Prostate gland (tissue), 2 donors: ENCODE measurements at regions not wholly inside any gene's neighbourhood (a gene's known extent, or its start where the extent isn't known, plus 50 kb on each side); places are given as distances from the start of the nearest gene placed in this dataset.
A peak's percentile ranks its signal among the peaks of the same experiment; 100 is the strongest.
"Not testable (repeated sequence)": the region's sequence is repeated elsewhere in the genome, so short reads cannot be mapped to it uniquely, and the experiment has no call there.

Experiments
- DNase-seq: peaks from one replicate; pipeline ENCODE4 v3.0.0-alpha.2; 2019; ENCODE audit warnings: low spot score
- H3K27ac ChIP-seq, 2 donors: fragments of 200-600 bp; sonication (generic); 2 replicates each; pipeline ENCODE4 v1.5.1; 2017 to 2019
- H3K27me3 ChIP-seq: fragments of 200-600 bp; sonication (generic); replicated peaks from 2 replicates; pipeline ENCODE4 v1.5.1; 2019; ENCODE audit not compliant: insufficient read depth
- H3K36me3 ChIP-seq, 2 donors: fragments of 200-600 bp; sonication (generic); 1 replicate in 1 of 2; 2 replicates in 1 of 2; pipeline versions ENCODE4 v1.5.1 to v1.8.1; 2017 to 2019
- H3K4me1 ChIP-seq: fragments of 200-600 bp; sonication (generic); replicated peaks from 2 replicates; pipeline ENCODE4 v1.5.1; 2019
- H3K4me3 ChIP-seq, 2 donors: fragments of 200-600 bp; sonication (generic); 2 replicates each; pipeline ENCODE4 v1.5.1; 2017 to 2019
- H3K9me3 ChIP-seq: fragments of 200-600 bp; sonication (generic); 2 replicates; pipeline ENCODE4 v1.5.1; 2017
- POLR2A ChIP-seq: fragments of 450-650 bp; IDR thresholded peaks from one replicate; pipeline ENCODE4 v1.6.1; 2016; ENCODE audit warnings: antibody characterized with exemption, mild to moderate bottlenecking
- POLR2AphosphoS5 ChIP-seq: sonication (generic); formaldehyde crosslinking; IDR thresholded peaks from one replicate; pipeline ENCODE4 v1.6.1; 2017; ENCODE audit warnings: antibody characterized with exemption
- WGBS: methylation state at CpG from one replicate; pipeline ENCODE4 v1.1.5; 2018; 5-methylcytosine and 5-hydroxymethylcytosine counted together
- intact Hi-C: fragments of 100-400 bp; cut with DNase I; formaldehyde crosslinking; loops from one replicate; pipeline ENCODE4 v1.14.2; 2022
- TF ChIP-seq, protein P1 (sequence below), 4 experiments: fragments of 200-600 bp in 2 of 4; fragments of 450-650 bp in 2 of 4; sonication (generic) in 2 of 4; IDR thresholded peaks; 1 replicate in 3 of 4; 2 replicates in 1 of 4; pipeline ENCODE4 v1.5.1; 2016 to 2019; ENCODE audit warnings: antibody characterized with exemption in 4 of 4, mild to moderate bottlenecking in 2 of 4, moderate library complexity in 2 of 4

DNA sequence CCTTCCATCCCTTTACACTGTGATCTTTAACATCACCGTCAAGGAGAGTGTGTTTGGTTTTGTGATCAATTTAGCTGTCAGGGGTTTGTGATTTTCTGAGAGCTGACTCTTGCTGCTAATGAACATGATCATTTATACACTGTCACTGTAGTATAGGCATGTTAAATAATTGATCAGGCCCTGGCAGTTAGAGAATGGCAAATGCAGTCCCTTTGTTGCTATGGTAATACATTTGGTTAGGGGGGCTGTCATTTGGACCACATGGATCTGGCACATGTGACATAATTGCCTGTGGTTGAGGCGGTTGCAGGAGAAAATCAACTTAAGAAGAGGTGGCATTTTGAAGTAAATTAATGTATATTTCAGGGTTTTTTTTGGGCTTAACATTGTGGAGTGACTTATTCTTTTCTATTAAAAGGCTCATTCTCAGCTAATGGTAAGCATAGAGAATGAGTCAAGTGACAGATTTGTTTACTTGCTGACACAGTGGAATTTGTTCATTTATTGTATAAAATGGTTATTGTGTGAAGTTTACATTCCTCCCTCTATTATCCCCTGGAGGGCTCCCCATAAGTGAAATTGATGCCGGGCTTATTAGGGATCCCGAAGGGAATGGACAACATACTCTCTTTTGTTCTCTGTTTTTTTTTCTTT lies 114.0 kb downstream of the FHIP1A start:
- no peak for TF ChIP-seq POLR2AphosphoS5
- TF ChIP-seq, protein P1, sequence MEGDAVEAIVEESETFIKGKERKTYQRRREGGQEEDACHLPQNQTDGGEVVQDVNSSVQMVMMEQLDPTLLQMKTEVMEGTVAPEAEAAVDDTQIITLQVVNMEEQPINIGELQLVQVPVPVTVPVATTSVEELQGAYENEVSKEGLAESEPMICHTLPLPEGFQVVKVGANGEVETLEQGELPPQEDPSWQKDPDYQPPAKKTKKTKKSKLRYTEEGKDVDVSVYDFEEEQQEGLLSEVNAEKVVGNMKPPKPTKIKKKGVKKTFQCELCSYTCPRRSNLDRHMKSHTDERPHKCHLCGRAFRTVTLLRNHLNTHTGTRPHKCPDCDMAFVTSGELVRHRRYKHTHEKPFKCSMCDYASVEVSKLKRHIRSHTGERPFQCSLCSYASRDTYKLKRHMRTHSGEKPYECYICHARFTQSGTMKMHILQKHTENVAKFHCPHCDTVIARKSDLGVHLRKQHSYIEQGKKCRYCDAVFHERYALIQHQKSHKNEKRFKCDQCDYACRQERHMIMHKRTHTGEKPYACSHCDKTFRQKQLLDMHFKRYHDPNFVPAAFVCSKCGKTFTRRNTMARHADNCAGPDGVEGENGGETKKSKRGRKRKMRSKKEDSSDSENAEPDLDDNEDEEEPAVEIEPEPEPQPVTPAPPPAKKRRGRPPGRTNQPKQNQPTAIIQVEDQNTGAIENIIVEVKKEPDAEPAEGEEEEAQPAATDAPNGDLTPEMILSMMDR (IDR thresholded peaks at IDR 0.05), result no peak
- no peak for TF ChIP-seq POLR2A
- Histone ChIP-seq H3K36me3 (no peaks in the 10 kb centered on the region), H3K4me1 (no peaks in the 10 kb centered on the region), H3K9me3 (no peaks in the 10 kb centered on the region), H3K27ac (no peak overlapping the region), H3K4me3 (no peak overlapping the region), H3K27me3 (no peaks in the 10 kb centered on the region)
- no peak for DNase-seq
- intact Hi-C loops, result no loop called here
- WGBS, result 62% methylated on average over 4 of the region's 4 CpGs

DNA sequence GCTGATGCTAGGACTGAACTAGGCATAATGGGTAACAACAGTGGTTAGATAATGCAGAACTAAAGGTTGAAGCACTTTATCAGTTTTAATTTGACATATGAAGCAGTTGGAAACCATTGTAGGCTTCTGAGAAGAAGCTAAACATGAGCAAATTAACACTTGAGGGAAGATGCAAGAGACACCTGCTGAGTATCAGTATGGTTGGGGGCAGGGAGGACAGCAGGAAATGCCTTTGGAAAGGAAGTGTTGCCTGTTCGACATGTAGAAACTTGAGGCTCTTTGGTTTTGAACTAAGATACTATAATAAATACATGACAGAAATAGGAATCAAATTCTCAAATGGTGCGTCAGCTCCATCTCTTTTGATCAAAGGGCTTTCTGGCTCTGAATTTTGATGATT lies 115.6 kb downstream of the FHIP1A start:
- DNase-seq, result peak; percentile 23
- Histone ChIP-seq H3K4me1 (no peaks in the 10 kb centered on the region), H3K4me3 (no peak overlapping the region), H3K9me3 (no peaks in the 10 kb centered on the region), H3K36me3 (no peaks in the 10 kb centered on the region), H3K27ac (no peak overlapping the region), H3K27me3 (no peaks in the 10 kb centered on the region)
- WGBS, result 39% methylated on average over 2 of the region's 2 CpGs
- intact Hi-C loops, result no loop called here
- peak; percentile 42 for TF ChIP-seq POLR2AphosphoS5
- TF ChIP-seq POLR2A, result no peak

DNA sequence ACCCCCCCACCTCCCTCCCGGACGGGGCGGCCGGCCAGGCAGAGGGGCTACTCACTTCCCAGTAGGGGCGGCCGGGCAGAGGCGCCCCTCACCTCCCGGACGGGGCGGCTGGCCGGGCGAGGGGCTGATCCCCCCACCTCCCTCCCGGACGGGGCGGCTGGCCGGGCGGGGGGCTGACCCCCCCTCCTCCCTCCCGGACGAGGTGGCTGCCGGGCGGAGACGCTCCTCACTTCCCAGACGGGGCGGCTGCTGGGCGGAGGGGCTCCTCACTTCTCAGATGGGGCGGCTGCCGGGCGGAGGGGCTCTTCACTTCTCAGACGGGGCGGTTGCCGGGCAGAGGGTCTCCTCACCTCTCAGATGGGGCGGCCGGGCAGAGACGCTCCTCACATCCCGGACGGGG lies 117.5 kb downstream of the FHIP1A start:
- H3K4me3 ChIP-seq, intact Hi-C loops, DNase-seq, H3K36me3 ChIP-seq, H3K27me3 ChIP-seq, H3K27ac ChIP-seq, H3K4me1 ChIP-seq, H3K9me3 ChIP-seq: not testable (repeated sequence)
- WGBS, result 76% methylated on average over 9 of the region's 36 CpGs

DNA sequence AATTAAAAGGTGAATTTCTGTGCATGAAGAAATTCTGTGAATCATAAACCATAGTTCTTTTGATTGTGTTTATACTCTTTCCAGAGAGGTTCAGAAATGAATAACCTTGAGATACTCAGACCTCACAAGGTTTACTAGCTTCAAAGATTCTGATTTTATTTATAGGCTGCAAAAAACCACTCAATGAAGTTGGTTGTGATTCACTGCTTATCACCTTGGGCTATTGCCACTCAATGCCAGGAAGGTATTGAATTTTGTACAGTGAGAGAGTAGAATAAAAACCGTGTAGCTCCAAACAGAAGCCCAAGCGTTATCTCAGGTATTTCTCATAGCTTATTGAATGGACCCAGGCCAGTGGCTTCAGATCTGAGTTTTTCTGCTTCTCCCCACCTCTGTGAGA lies 118.7 kb downstream of the FHIP1A start:
- no peak overlapping the region for H3K27ac ChIP-seq
- intact Hi-C loops, result no loop called here
- TF ChIP-seq POLR2AphosphoS5 (no peak), POLR2A (no peak)
- TF ChIP-seq, protein P1 (IDR thresholded peaks at IDR 0.05), result no peak
- H3K4me1 ChIP-seq, result no peaks in the 10 kb centered on the region
- no peaks in the 10 kb centered on the region for H3K9me3 ChIP-seq
- 73% methylated on average over 2 of the region's 2 CpGs for WGBS
- no peaks in the 10 kb centered on the region for H3K36me3 ChIP-seq
- H3K4me3 ChIP-seq, result no peak overlapping the region
- no peak for DNase-seq
- no peaks in the 10 kb centered on the region for H3K27me3 ChIP-seq

DNA sequence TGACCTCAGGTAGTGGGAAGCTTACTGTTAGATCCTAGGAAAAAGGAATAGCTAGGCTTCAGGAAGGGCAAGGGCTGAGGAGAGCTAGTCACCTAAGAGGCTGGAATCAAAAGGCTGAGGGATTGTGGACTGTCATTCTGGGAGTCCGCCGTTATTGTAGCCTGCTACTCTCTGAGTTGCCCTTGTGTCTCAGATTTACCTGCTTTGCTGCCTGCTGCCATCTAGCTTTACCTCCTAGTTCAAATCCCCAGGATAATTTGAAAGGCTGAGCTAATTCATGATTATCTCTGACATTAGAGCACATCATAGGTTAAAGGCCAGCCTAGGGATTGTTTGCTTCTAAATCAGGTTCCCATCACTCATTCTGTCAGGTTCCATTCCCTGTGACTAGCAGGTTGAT lies 120.2 kb downstream of the FHIP1A start:
- H3K9me3 ChIP-seq, result no peaks in the 10 kb centered on the region
- TF ChIP-seq, protein P1 (IDR thresholded peaks at IDR 0.05), result no peak
- TF ChIP-seq POLR2AphosphoS5 (no peak), POLR2A (no peak)
- H3K27me3 ChIP-seq, result no peaks in the 10 kb centered on the region
- no peaks in the 10 kb centered on the region for H3K36me3 ChIP-seq
- H3K4me3 ChIP-seq, result no peak overlapping the region
- intact Hi-C loops, result no loop called here
- H3K4me1 ChIP-seq, result no peaks in the 10 kb centered on the region
- H3K27ac ChIP-seq, result no peak overlapping the region
- DNase-seq, result no peak
- WGBS, result 68% methylated on average over 2 of the region's 2 CpGs

DNA sequence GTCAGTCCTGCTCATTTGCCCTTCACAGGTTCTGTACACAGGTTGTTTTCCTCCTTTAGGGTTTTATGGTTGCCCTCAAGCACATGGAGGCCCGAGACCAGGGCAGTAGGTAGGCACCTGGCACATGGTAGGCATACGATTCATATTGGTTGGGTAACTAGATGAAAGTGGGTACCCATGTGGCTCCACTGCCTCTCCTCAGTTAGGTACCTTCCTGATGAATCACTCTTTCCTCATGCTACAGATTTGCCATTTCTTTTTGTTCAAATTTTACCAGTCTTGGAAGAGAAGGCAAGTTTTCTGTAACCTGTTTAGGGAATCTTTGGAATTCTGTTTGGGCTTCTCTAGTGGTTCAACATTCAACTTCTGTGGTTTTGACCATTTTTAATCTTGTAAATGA lies 121.3 kb downstream of the FHIP1A start:
- no peaks in the 10 kb centered on the region for H3K9me3 ChIP-seq
- no peaks in the 10 kb centered on the region for H3K27me3 ChIP-seq
- no peak for DNase-seq
- intact Hi-C loops, result no loop called here
- no peak overlapping the region for H3K27ac ChIP-seq
- no peaks in the 10 kb centered on the region for H3K4me1 ChIP-seq
- H3K4me3 ChIP-seq, result no peak overlapping the region
- 94% methylated on average over 2 of the region's 2 CpGs for WGBS
- TF ChIP-seq POLR2AphosphoS5 (no peak), POLR2A (no peak)
- TF ChIP-seq, protein P1 (IDR thresholded peaks at IDR 0.05), result no peak
- H3K36me3 ChIP-seq, result no peaks in the 10 kb centered on the region
